Adrenal gland (tissue), 5 donors: ENCODE measurements at regions not wholly inside any gene's neighbourhood (a gene's known extent, or its start where the extent isn't known, plus 50 kb on each side); places are given as distances from the start of the nearest gene placed in this dataset.

Experiments
- POLR2A ChIP-seq, 2 donors: fragments of 450-650 bp; IDR thresholded peaks; one replicate each; pipeline ENCODE4 v1.6.1; 2017; ENCODE audit warnings: antibody characterized with exemption in 2 of 2, mild to moderate bottlenecking in 2 of 2, moderate library complexity in 1 of 2
- TF ChIP-seq, protein P1 (sequence below), 6 experiments: fragments of 450-650 bp in 4 of 6; fragments of 200-600 bp in 2 of 6; sonication (generic) in 1 of 6; IDR thresholded peaks; 1 replicate in 5 of 6; 2 replicates in 1 of 6; pipeline versions ENCODE4 v1.5.1 to v1.8.0; 2016 to 2021; ENCODE audit warnings: antibody characterized with exemption in 6 of 6, mild to moderate bottlenecking in 2 of 6, moderate library complexity in 1 of 6
- donor health status: DM: no; HTN: no; CAD: no.

DNA sequence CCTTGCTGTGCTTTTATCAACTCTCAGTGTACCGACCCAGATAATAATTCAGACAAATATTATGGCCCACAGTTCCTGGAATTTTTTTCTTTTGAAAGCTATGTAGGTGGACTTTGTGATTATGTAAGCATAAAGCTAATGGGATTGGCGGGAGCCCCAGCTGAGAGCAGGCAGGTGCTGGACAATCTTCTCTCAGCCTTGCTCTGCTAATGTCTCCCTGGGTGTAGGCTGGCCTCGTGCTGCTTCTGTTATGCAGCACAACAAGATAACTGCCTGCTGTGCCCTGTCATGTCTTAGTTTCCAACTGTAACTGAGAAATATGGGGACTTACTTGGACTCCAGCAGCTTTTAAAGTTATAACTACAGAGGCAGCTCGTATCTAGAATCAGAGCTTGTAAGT is 415.0 kb downstream of the PDCD6IP start:
- TF ChIP-seq, protein P1, sequence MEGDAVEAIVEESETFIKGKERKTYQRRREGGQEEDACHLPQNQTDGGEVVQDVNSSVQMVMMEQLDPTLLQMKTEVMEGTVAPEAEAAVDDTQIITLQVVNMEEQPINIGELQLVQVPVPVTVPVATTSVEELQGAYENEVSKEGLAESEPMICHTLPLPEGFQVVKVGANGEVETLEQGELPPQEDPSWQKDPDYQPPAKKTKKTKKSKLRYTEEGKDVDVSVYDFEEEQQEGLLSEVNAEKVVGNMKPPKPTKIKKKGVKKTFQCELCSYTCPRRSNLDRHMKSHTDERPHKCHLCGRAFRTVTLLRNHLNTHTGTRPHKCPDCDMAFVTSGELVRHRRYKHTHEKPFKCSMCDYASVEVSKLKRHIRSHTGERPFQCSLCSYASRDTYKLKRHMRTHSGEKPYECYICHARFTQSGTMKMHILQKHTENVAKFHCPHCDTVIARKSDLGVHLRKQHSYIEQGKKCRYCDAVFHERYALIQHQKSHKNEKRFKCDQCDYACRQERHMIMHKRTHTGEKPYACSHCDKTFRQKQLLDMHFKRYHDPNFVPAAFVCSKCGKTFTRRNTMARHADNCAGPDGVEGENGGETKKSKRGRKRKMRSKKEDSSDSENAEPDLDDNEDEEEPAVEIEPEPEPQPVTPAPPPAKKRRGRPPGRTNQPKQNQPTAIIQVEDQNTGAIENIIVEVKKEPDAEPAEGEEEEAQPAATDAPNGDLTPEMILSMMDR (IDR thresholded peaks at IDR 0.05), result no peak
- TF ChIP-seq POLR2A (IDR thresholded peaks at IDR 0.05), result no peak
